Activated naive CD4-positive, alpha-beta T cell treated with anti-CD3 and anti-CD28 coated beads, Interleukin-2, amount 50 U/mL, for 16 hours (primary cell): ENCODE measurements at regions not wholly inside any gene's neighbourhood (a gene's known extent, or its start where the extent isn't known, plus 50 kb on each side); places are given as distances from the start of the nearest gene placed in this dataset.
"Not testable (repeated sequence)": the region's sequence is repeated elsewhere in the genome, so short reads cannot be mapped to it uniquely, and the experiment has no call there.

Experiments used
- DNase-seq: peaks from one replicate; pipeline ENCODE4 v3.0.0-alpha.2; 2020

DNA sequence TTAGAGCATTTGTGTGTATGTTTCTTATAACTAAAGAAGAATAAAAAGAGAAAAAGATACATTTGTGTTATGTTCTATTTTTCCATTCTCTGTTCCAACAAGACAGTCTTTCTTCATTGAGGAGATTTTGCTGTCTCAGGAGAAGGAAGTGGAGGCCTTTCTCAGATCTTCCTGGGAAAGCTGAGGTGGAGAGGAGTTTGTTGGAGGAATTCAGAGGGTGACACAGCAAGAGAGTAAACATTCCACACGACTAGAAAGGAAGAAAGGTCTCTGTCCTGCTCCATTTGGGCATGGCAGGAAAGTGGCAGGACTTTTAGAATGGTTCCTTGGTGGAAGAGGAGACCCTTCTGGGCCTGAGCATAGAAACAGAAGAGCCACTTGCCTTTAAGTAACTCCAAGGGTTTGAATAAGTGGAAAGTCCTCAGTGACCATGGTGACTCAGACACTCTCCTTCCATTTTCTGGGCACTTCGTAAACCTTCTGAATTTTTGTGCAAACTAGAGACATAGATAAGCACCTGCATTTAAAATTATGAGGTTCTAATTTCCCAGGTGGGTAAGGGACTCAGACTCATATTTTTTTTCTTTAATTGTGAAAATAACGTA is 52.3 kb upstream of the COL5A2 start:
- no peak for DNase-seq

DNA sequence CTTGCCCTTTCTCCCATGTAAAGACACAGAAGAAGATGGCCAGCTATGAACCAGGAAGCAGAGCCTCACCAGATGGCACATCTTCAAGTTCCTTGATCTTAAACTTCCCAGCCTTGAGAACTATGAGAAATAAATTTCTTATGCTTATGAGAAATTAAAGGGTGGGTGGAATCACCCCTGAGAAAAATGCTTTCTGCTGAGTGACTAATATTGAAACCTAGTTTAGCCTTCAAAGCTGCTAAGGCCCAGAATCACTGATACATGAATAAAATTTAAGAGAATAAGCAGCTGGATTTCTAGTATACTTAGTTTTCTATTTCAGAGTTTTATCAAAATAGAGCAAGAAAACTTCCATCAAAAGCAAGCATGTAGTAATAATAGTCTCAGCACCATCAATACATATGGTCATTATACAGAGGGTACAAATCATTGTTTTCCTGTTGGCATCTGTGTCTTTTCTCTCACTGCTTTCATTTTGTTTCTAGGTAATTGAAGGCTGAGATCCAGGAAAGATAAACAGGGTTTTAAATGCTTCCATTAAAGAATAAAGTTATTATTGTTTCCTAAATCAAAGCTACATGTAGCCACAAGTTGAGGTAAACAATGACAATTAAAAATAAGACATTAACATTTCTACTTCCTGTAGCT is 53.3 kb upstream of the COL5A2 start:
- no peak for DNase-seq

DNA sequence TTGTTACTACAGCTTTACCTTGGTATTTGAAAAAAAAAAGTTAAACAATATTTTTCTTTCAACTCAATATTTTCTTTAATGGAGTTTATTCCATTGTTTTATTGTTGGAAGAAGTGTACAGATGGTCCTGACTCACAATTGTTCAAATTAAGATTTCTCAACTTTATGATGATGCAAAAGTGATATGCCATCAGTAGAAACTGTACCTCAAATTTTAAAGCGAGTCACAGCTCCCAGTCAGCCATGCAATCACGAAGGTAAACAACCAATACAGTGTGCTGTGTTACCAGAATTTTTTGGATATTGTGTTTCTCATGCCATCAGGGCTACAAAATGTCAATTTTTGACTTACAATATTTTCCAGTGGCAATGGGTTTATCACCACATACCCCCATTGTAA is 54.0 kb upstream of the COL5A2 start:
- DNase-seq = no peak

DNA sequence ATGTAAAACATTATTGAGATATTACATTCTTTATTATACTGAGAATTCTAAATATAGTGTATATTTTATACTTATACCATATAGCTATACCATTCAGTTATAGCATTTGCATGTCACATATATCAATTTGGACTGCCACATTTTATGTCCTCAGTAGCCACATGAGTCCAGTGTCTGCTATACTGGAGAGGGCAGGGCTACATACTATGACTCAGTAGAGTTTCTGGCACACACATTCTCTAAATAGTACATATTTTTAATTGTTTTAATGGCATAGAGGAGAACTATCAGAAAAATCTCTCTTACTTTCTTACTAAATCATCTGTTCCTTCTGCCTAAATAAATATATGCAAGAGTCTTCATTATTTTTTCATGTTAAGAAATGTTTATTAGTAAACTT is 55.4 kb upstream of the COL5A2 start:
- DNase-seq = no peak

DNA sequence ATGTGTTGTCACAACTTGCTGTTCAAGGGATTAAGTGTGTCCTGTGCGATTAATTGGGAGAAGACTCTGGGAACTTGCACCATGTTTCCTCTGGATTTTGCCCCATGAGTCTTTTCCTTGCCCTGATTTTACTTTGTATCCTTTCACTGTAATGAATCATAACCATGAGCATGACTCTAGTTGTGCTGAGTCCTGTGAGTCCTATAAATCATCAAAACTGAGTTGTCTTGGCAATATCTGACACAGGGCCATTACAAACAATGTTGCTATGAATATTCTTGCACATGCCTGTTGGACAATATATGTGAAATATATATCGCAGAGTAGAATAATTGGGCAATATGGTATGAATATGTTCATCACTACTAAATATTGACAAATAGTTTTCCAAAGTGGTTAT is 56.5 kb upstream of the COL5A2 start:
- no peak for DNase-seq

DNA sequence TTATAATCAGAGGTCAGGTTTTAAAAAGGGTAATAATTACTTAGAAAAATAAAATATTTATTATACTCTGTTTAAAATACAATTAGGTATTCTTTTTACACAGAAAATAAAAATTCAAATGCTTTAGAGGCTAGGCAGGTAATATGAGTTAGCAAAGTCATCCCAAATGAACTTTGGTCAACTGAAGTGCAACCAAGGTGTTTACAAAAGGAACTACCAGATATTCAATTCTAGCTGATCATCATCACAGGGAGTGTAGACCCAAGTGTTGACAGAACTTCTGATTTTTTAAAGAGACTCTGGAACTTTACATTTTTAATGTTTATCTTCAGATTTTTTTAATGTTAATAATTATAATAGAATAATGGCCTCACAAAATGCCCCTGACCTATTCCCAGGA is 59.3 kb upstream of the COL5A2 start:
- no peak for DNase-seq

DNA sequence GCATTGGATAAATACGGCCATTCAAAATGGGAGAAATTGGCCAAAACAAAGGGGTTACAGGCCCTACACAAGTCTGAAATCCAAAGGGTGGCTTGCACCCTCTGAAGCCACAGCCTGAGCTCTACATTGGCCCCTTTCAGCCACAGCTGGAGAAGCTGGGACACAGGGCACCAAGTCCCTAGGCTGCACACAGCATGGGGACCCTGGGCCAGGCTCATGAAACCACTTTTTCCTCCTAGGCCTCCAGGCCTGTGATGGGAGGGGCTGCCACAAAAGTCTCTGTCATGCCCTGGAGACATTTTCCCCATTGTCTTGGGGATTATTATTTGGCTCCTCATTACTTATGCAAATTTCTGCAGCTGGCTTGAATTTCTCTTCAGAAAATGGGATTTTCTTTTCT is 64.3 kb upstream of the COL5A2 start:
- DNase-seq = not testable (repeated sequence)

DNA sequence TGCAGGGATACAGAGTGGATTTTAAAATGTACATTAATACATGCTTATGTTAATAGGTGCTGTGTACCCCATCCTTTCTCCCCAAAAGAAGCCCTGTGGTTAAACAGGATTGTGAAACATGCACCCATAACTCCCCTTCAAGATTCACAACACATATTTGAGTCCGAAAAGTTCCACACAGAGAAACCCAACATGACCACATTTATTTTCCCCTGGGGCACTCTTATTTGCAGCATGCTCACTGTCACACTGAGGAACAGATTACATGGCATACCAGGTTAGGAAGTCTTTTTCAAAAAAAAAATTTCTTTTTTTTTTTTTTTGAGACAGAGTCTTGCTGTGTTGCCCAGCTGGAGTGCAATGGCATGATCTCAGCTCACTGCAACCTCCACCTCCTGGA is 67.7 kb upstream of the COL5A2 start:
- no peak for DNase-seq

DNA sequence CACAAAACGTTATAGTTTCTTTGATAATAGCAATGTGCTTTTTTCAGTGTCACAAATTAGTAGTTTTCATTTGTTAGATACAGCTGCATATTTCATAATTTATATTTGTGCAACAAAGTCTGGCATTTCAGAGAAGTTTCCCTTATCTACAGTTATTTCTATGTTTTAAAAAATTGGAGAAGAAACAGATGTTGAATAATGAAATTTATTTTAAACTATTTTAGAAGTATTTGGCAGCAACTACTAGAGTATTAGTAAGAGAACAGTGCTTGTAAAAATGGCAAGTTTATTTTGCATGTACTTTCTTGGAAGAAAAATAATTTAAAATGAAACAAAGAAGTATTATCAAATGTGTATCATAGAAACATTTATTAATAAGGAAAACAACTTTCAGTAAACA is 68.6 kb upstream of the COL5A2 start:
- DNase-seq = no peak

DNA sequence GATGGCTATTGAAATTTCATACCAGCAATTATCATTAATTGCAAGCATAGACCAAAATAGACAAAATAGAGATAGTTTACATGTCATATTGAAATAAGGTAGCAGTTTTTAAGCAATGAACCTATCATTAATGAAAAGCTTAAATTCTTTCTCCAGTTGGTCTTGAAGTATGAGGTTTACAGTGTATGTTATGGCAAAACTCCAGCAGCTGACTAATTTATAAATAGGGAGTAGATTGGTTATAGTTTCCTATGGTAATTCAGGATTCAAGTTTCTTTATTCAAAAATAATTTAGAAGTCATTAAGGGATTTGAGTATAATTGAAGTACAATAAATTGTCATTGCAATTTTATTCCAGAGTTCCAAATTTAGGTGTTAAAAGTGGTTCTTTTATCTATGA is 69.6 kb upstream of the COL5A2 start:
- no peak for DNase-seq

DNA sequence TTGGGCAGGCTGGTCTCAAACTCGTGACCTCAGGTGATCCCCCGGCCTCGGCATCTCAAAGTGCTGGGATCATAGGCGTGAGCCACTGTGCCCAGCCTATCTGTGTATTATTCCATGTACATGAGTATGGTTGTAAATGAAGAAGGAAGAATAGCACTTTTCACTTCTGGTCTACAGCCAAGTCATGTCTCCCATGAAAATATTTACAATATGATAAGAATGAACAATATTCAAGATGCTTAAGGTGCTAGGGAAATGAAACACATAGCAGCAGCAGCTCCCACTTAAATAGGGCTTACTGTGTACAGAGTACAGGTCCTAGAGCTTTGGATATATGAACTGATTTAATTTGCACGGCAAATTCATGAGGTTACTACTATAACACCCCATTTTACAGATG is 70.3 kb upstream of the COL5A2 start:
- no peak for DNase-seq

DNA sequence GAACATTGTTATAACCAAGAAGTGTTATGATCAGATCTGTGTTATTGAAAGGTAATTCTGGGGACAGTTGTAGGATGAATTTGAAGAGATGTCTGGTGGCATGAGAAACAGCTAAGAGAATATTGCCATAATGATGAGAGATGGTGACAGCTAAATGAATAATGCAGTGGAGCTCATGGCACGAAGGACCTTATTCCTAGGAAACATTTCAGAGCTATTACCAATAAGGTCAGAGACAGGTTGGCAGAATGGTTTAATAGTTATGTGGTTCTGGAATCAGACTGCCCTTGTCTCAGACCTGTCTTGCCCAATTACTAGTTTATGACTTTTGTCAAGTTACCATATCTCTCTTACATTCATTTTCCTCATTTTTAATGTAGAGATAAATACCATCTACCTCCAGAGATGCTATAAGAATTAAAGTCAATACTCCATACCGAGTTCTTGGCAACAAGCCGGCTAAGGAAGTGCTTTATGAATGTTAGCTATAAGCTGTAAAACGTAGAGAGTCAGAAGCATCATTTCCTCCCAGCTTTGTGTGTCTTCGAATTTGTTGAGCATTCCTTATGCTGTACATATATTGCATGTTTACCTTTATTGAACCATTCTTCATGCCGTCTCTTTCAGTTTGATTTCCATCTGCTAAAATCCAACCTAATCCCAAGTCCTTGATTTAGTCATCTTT is 73.6 kb upstream of the COL5A2 start:
- DNase-seq = no peak

DNA sequence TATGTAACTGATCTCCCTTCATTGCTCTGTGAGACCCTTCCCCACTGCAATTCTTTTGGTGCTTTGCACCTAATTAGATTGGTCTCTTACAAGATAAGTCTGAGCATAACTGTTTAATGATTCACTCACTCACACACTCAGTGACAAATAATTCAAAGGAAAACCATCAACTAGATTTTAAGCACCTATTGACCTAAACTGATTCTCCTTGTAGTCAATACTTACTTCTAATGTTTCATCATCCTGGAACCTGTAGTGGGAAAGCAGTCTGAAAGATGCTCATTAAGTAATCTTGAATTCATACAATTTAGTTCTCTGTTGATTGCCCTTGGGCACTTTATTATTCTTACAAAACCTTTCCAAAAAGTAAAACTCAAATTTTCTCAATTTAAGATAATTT is 74.3 kb upstream of the COL5A2 start:
- DNase-seq = no peak

DNA sequence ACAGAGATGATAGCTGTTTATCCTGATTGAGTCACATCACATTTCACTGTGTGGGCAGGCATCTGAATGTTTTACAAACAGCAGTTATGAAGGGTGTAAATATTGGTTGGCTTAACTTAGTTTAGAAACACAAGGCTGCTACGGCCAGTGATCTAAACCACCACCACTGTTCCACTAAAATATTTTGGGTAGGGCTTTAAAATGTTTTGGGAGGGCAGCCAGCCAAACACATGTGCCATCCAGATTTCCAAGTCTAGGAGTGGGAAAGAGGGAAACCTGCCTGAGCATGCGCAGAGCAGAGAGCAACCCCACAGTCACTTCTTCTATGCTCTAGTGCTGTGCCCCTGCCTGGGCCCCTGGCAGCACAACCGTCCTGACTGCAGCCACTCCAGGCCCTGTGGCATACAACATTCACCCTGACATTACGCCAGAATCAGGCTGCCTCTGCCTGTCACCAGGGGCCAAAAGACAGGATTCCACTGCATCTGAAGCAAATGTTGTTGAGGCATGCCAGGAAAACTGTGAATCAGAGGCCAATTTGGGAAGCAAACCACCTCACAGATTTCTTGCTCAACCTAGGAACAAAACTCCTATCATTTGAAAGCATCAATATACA is 74.8 kb upstream of the COL5A2 start:
- no peak for DNase-seq

DNA sequence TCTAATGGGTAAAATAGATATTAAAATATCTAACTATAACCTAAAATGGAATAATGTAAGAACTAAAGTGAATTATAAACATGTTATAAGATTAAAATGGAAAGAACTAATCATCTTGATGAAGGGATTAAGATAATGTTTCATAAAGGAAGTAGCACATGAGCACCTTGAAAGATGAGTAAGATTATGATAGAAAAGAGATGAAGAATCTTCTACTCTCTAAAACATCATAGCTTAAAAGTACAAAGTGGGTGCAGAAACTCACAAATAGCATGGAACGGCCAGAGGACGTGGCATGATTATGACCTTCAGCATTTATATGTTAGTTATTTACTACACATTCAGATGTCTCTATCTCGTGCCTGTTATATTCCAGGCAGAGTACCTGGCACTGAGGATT is 76.2 kb upstream of the COL5A2 start:
- no peak for DNase-seq

DNA sequence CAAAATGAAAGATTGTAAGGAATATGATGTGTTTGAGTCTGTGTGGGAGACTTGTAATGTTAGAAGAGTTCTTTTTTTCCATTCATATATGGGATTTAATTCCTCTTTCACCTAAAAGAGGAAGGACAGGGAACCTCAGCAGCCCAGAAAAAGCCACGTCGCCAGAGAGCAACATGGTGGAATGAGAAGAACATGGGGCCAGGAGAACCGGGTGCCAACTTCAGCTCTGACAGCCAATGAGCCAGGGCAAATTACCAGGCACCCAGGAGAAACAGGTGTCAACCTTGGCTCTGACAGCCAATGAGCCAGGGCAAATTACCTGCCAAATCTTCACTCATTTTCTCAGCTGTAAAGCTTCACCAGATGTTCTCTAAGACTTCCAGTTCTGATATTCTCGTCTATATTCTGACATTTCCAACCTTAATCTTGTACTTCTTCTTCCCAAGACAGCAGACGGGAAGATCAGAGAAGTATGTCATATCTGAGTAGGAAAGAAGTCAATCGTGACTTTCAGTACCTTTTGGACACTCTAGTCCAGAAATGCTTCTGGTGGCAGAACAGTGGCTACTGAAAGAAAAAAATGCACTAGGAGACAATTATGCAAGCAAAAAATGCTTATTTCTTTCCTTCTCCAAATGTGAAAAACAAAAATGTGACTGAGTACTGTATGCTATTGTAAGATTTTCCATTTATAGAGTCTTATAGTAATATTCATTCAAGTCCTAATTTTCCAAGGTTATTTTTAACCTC is 79.2 kb upstream of the COL5A2 start:
- no peak for DNase-seq

DNA sequence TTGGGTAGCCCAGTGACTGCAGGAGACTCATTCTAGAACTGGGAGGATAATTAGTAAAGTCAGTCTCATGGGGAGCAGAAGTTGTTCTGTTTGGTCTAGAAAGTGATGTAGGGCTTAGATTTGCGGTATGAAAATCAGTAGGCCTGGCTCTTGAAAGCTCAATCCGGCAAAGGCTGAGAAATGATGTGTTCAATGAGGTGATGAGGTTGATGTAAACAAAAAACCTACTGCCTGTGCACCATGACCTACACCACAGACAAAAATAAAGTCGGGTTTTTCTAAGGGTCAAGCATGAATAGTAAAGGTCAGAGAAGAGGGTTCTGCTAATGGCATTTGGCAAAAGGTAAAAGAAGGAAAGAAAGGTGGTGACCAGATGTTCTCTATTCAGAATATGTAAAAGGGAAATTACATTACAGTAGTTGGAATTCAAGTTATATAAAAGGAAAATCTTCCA is 80.8 kb upstream of the COL5A2 start:
- DNase-seq = no peak

DNA sequence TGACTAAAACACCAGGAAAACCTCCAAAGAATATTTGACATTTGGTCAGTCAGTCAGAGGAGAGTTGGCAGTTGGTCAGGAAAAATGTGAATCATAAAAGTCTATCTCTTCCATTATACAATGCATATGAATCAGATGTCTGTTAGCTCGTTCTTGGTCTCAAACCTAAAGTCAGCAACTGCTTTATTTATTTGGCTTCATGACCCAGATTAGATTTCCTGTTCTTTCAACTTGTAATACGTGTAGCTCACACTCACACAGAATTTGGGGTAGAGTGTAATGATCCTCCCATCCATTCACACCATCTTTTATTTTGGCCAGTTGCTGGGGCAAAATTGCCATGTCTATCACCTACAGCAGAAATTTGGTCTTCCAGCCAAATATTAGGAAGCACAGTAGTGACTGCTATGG is 81.9 kb upstream of the COL5A2 start:
- DNase-seq = no peak

DNA sequence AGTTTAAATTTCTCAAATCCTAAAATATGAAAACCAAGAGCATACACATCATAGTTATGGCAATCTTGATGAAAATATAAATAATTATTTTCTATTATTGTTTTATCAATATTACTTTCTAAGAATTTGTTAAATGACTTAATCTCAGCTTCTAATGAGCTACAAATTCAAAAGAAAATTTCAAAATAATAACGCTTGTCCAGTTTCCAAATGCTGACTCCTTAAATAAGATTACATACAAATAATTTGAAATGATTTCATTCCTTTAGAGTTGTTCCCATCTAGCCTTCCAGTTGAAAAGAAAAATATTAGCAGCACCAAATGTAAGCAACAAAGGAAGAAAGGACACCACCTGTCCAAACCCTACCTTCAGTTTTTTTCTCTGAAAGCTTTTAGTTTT is 82.4 kb upstream of the COL5A2 start:
- DNase-seq = no peak

DNA sequence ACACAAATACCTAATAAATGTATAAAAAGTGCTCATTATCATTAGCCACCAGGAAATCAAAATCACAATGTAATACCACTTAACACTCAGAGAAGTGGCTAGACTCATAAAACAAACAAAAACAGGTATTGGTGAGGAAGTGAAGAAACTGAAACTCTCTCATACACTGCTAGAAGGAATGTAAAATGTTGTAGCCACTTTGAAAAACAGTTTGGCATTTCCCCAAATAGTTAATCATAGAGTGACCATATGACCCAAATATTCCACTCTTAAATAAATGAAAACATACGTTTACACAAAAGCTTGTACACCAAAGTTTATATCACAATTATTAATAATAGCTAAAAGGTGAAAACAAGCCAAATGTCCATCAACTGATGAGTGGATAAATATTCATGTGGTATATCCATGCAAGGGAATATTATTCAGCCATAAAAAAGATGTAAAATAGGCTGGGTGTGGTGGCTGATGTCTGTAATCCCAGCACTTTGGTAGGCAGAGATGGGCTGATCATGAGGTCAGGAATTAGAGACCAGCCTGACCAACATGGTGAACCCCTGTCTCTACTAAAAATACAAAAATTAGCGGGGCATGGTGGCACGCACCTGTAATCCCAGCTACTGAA is 86.2 kb upstream of the COL5A2 start:
- no peak for DNase-seq

DNA sequence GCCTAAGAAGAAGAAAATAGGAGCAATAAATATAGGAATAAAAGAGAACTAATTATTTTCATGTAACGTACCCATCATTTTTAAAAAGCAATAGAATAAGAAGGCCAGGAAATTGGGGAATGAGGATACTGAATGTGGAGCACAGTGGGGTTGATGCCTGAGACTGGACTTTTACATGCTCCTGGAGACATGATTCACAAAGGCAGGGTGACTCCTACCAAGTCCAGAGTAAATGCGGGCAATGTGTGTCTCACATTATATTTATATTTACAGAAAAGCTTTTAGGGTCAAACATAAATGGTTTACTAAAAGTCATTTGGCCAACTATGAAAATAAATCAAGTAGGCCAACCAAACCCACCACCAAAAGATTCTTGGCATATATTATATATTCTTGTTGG is 87.9 kb upstream of the COL5A2 start:
- no peak for DNase-seq

DNA sequence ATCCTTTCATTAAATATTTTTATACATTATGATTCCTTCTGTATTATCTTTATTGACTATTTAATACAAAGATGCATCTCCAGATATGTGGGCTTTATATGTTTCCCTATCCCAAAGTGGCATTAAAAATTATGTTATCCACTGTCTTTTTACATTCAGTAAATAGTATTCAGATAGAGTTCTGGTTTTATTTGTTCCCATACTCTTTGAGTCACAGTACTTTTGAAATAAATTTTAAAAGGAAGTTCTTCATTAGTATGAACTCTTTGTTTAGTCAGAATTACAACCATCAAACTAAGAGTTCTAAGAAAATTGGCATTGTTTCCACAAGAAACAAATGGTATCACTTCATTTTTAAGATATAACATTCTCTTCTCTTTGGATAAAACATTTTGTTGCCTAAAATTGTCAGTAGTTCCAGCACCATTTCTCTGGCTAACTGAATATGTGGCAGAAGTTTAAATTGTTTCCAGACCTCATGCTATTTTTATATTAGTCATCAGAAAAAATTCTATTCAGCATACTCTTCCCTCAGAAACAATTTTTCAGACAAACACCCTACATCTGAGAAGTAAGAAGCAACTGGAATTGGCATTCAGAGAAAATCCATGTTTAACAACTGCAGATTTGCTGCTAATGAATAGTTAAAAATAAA is 88.5 kb upstream of the COL5A2 start:
- no peak for DNase-seq
